Endothelial cell of umbilical vein (primary cell): ENCODE measurements at regions not wholly inside any gene's neighbourhood (a gene's known extent, or its start where the extent isn't known, plus 50 kb on each side); places are given as distances from the start of the nearest gene placed in this dataset.
"Not testable (repeated sequence)": the region's sequence is repeated elsewhere in the genome, so short reads cannot be mapped to it uniquely, and the experiment has no call there.

Source experiments
- BruUV-seq: library from RNA; stranded (reverse); fragments of 400-500 nt; replicated peaks from 2 replicates; lab custom pipeline; 2021; lab: Mats Ljungman, UMichigan
- CTCF ChIA-PET: fragments of 300-600, 350-600 bp; sonication (Branson Sonifier 250); formaldehyde crosslinking; loops from one replicate; lab custom pipeline; 2021; ENCODE audit warnings: antibody characterized with exemption, inconsistent platforms; lab: Charles Lee
- POLR2A ChIA-PET: fragments of 300-600, 350-600 bp; sonication (Branson Sonifier 250); formaldehyde crosslinking; loops from one replicate; lab custom pipeline; 2021; ENCODE audit warnings: antibody characterized with exemption, inconsistent platforms; lab: Charles Lee
- DNase-seq: peaks from one replicate; pipeline ENCODE4 v3.0.0-alpha.2; 2011; ENCODE audit warnings: low read depth, low spot score
- FAIRE-seq: peaks from 2 replicates; lab custom pipeline; 2011; peaks lifted over from hg19 to GRCh38; lab: Jason Lieb, UNC
- H2AFZ ChIP-seq: 2 replicates; pipeline ENCODE4 v1.6.0; 2012; ENCODE audit warnings: low read depth, low read length, control low read depth, inconsistent platforms
- H3K27ac ChIP-seq: 2 replicates; pipeline ENCODE4 v1.5.1; 2011; ENCODE audit warnings: low read depth, mild to moderate bottlenecking, control low read depth, low read length, moderate library complexity; ENCODE audit not compliant: insufficient read depth
- H3K27me3 ChIP-seq, 2 experiments: 2 replicates each; pipeline versions ENCODE4 v1.6.0 to v1.6.1; 2011; ENCODE audit warnings: low read length in 2 of 2, mixed read lengths in 1 of 2; ENCODE audit not compliant: control insufficient read depth in 2 of 2, insufficient read depth in 2 of 2
- H3K36me3 ChIP-seq, 2 experiments: 2 replicates in 1 of 2; 3 replicates in 1 of 2; pipeline ENCODE4 v1.5.1; 2011; ENCODE audit warnings: low read length in 2 of 2, mild to moderate bottlenecking in 1 of 2, moderate library complexity in 1 of 2; ENCODE audit not compliant: control insufficient read depth in 2 of 2, insufficient read depth in 2 of 2; ENCODE audit errors: extremely low read depth in 1 of 2
- H3K4me1 ChIP-seq: 3 replicates; pipeline ENCODE4 v1.5.1; 2011; ENCODE audit warnings: mild to moderate bottlenecking, low read length; ENCODE audit not compliant: control insufficient read depth, insufficient read depth; ENCODE audit errors: extremely low read depth
- H3K4me2 ChIP-seq: 2 replicates; pipeline ENCODE4 v1.6.1; 2011; ENCODE audit warnings: low read length, control low read depth, mixed read lengths; ENCODE audit not compliant: insufficient read depth
- H3K4me3 ChIP-seq, 3 experiments: fragments of 200-600 bp in 1 of 3; sonication (generic), shearing (Covaris generic) in 1 of 3; replicated peaks in 1 of 3; 2 replicates each; pipeline ENCODE4 v1.5.1; 2011 to 2016; ENCODE audit warnings: control low read depth in 3 of 3, low read length in 3 of 3, mild to moderate bottlenecking in 2 of 3, inconsistent platforms in 1 of 3, low read depth in 1 of 3, moderate library complexity in 1 of 3; ENCODE audit not compliant: insufficient read depth in 1 of 3
- H3K79me2 ChIP-seq: 2 replicates; pipeline ENCODE4 v1.6.0; 2012; ENCODE audit warnings: low read length, inconsistent platforms; ENCODE audit not compliant: control insufficient read depth, insufficient read depth
- H3K9ac ChIP-seq: replicated peaks from 2 replicates; pipeline ENCODE3; 2011; ENCODE audit warnings: low read length, control low read depth; ENCODE audit not compliant: insufficient read depth; ENCODE audit errors: extremely low read depth
- H3K9me1 ChIP-seq: replicated peaks from 3 replicates; pipeline ENCODE4 v1.6.0; 2011; ENCODE audit warnings: mild to moderate bottlenecking, low read length; ENCODE audit not compliant: control insufficient read depth, insufficient read depth; ENCODE audit errors: extremely low read depth
- H3K9me3 ChIP-seq: replicated peaks from 2 replicates; pipeline ENCODE4 v1.5.1; 2012; ENCODE audit warnings: low read length, inconsistent platforms; ENCODE audit not compliant: control insufficient read depth, insufficient read depth
- H4K20me1 ChIP-seq: replicated peaks from 2 replicates; pipeline ENCODE3; 2011; ENCODE audit warnings: mild to moderate bottlenecking, low read length; ENCODE audit not compliant: control insufficient read depth, insufficient read depth; ENCODE audit errors: extremely low read depth
- dilution Hi-C: fragments of 300-500 bp; cut with MboI; formaldehyde crosslinking; loops from one replicate; pipeline ENCODE4 v1.15.0; 2019; ENCODE audit warnings: low sequenced_read_pairs; ENCODE audit not compliant: extremely low pct_ligation_motif_present
- intact Hi-C: fragments of 100-400 bp; cut with micrococcal nuclease; formaldehyde crosslinking; loops from one replicate; pipeline ENCODE4 v1.10.0; 2022

DNA sequence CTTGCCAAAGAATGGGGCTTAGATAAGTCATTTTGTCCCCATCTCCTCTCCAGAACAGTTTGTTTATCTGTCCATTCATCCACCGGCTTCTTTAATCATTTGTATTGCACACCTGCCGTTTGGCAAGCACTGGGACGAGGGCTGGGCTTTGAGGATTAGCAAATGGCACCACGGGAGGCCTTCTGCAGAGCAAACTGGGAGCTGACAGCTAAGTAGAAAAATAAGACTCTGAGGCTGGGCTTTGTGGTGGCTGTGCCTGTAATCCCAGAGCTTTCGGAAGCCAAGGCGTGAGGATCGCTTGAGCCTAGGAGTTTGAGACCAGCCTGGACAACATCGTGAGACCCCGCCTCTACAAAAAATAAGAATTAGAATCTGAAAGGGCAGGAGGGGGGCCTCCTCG, 203.9 kb downstream of the NPIPB11 start:
- POLR2A ChIA-PET, FAIRE-seq, BruUV-seq, DNase-seq, H3K9me1 ChIP-seq, H3K4me2 ChIP-seq, dilution Hi-C loops, H3K4me3 ChIP-seq, H3K27me3 ChIP-seq, H2AFZ ChIP-seq, H3K4me1 ChIP-seq, H3K9ac ChIP-seq, H3K36me3 ChIP-seq, H3K27ac ChIP-seq, intact Hi-C loops, CTCF ChIA-PET, H3K79me2 ChIP-seq, H4K20me1 ChIP-seq, H3K9me3 ChIP-seq: not testable (repeated sequence)

DNA sequence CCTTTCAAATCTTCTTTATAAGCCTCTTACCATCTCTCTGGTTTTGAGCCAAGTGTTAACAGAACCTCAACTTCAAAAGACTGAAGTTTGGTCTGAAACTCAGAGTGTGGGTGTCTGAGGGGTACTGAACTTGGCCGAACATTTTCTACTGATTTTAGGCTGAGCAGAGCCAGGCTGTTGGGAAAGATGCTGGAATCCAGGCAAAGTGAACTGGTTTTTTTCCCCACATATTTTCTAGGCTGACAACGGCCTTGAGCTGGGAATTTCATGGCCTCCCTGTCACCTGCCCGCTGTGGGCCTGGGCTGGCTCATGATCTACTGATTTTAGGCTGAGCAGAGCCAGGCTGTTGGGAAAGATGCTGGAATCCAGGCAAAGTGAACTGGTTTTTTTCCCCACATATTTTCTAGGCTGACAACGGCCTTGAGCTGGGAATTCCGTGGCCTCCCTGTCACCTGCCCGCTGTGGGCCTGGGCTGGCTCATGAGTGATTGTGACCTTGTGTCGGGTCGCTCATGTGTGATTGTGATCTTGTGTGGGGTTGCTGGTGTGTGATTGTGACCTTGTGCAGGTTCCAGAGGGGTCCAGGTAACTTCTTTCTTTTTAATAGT, 204.4 kb downstream of the NPIPB11 start:
- dilution Hi-C loops, H3K27me3 ChIP-seq, POLR2A ChIA-PET, H3K9me3 ChIP-seq, H2AFZ ChIP-seq, CTCF ChIA-PET, H3K9ac ChIP-seq, H3K4me2 ChIP-seq, intact Hi-C loops, H4K20me1 ChIP-seq, H3K79me2 ChIP-seq, DNase-seq, H3K27ac ChIP-seq, FAIRE-seq, H3K4me1 ChIP-seq, H3K36me3 ChIP-seq, H3K9me1 ChIP-seq, H3K4me3 ChIP-seq, BruUV-seq: not testable (repeated sequence)

DNA sequence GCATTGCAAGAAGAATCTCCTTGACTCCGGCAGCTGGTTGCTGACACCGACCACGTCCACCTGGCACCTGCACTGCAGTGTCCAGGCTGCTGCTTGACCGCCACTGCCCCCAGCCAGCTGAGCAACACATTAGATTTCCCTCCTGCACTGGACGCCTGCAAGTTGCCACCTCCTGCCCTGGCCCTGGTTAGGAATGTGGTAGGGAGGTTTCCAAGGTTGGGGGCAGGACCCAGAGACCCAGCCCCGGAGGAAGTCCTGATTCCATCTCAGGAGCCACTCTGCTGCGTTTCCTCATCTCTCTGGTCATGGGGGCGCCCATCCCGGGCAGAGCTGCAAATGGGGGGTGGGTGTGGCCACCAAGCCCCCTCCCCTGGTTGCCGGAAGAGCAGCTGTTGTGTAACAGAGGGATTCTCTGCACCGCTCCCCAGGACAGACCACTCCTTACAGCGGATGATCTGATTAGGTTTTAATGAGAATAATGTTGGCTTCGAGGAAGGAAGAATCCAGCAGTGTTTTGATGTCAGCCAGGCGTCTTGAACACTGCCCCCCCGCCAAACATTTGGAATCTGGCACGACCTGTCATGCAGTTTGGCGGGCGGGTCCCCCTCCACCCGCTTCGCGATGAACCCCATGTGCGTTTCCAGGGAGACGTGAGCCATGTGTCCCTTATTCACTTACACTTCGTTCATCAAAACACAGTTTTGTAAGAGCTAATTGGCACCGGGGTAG, 205.1 kb downstream of the NPIPB11 start:
- H3K36me3 ChIP-seq, FAIRE-seq, H3K9me1 ChIP-seq, H3K27me3 ChIP-seq, intact Hi-C loops, POLR2A ChIA-PET, BruUV-seq, H3K9ac ChIP-seq, H3K4me2 ChIP-seq, CTCF ChIA-PET, H3K9me3 ChIP-seq, H3K4me3 ChIP-seq, H3K4me1 ChIP-seq, DNase-seq, H3K79me2 ChIP-seq, H4K20me1 ChIP-seq, H2AFZ ChIP-seq, dilution Hi-C loops, H3K27ac ChIP-seq: not testable (repeated sequence)

DNA sequence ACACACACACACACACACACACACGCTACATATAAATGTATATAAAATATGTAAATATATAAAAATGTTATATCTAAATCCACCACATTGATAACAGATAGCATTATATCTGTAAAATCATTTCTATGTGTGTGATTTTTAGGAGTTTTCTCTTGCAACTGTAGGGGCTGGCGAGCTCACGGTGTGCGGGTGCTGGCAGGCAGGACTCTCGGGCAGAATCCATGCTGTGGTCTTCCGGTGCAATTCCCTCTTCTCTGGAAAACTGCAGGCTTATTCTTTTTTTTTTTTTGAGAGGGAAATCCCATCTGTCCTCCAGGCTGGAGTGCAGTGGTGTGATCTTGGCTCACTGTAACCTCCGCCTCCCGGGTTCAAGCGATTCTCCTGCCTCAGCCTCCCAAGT, 205.8 kb downstream of the NPIPB11 start:
- H3K9ac ChIP-seq, DNase-seq, H3K9me3 ChIP-seq, H3K36me3 ChIP-seq, dilution Hi-C loops, POLR2A ChIA-PET, H2AFZ ChIP-seq, H3K4me2 ChIP-seq, H3K27me3 ChIP-seq, intact Hi-C loops, H4K20me1 ChIP-seq, CTCF ChIA-PET, H3K27ac ChIP-seq, H3K9me1 ChIP-seq, H3K4me1 ChIP-seq, H3K4me3 ChIP-seq, FAIRE-seq, BruUV-seq, H3K79me2 ChIP-seq: not testable (repeated sequence)
